ENCODE measurements at regions not wholly inside any gene's neighbourhood (a gene's known extent, or its start where the extent isn't known, plus 50 kb on each side); places are given as distances from the start of the nearest gene placed in this dataset.

DNA sequence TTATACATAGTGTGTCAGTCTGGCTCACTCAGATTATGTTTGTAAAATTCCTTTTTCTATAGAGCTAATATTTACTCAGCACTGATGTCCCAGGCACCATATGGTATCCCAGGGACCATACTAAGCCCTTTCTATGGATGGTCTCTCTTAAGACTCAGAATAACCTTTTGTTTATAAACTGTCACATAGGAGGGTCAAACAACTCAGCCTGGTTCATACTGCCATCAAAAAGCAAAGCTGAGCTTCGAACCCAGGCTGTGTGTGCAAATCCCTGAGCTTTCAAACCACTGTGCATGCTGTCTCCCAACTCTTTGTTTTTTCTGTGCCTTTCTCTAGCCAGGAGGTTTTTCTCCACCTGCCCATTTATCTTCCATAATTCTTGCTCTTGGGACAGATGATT, 135.6 kb upstream of the ARHGAP5 start:
- no peak for TF ChIP-seq ZSCAN16 (tag by site-specific recombination; IDR thresholded peaks at IDR 0.05)
- no peak for TF ChIP-seq ZNF19 (tag by site-specific recombination; IDR thresholded peaks at IDR 0.05; ENCODE audit: low read depth)
- no peak for TF ChIP-seq ZNF274 (IDR thresholded peaks at IDR 0.05; ENCODE audit: low read length)
- TF ChIP-seq ZNF274 (tag by site-specific recombination; IDR thresholded peaks at IDR 0.05; ENCODE audit: borderline replicate concordance), result no peak
- no peak for TF ChIP-seq ZNF560 (tag by site-specific recombination; IDR thresholded peaks at IDR 0.05; ENCODE audit: borderline replicate concordance)
- no peak for TF ChIP-seq ZNF426 (tag by site-specific recombination; IDR thresholded peaks at IDR 0.05)
- TF ChIP-seq, protein P1, sequence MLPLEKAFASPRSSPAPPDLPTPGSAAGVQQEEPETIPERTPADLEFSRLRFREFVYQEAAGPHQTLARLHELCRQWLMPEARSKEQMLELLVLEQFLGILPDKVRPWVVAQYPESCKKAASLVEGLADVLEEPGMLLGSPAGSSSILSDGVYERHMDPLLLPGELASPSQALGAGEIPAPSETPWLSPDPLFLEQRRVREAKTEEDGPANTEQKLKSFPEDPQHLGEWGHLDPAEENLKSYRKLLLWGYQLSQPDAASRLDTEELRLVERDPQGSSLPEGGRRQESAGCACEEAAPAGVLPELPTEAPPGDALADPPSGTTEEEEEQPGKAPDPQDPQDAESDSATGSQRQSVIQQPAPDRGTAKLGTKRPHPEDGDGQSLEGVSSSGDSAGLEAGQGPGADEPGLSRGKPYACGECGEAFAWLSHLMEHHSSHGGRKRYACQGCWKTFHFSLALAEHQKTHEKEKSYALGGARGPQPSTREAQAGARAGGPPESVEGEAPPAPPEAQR (tag by site-specific recombination; IDR thresholded peaks at IDR 0.05), result no peak
- TF ChIP-seq ZNF433 (tag by site-specific recombination; IDR thresholded peaks at IDR 0.05; ENCODE audit: low read depth), result no peak
- TF ChIP-seq ZNF585B (tag by site-specific recombination; IDR thresholded peaks at IDR 0.05), result no peak
- TF ChIP-seq ZBTB7A (tag by site-specific recombination; IDR thresholded peaks at IDR 0.05; ENCODE audit: low read depth), result no peak
- TF ChIP-seq, protein P2, sequence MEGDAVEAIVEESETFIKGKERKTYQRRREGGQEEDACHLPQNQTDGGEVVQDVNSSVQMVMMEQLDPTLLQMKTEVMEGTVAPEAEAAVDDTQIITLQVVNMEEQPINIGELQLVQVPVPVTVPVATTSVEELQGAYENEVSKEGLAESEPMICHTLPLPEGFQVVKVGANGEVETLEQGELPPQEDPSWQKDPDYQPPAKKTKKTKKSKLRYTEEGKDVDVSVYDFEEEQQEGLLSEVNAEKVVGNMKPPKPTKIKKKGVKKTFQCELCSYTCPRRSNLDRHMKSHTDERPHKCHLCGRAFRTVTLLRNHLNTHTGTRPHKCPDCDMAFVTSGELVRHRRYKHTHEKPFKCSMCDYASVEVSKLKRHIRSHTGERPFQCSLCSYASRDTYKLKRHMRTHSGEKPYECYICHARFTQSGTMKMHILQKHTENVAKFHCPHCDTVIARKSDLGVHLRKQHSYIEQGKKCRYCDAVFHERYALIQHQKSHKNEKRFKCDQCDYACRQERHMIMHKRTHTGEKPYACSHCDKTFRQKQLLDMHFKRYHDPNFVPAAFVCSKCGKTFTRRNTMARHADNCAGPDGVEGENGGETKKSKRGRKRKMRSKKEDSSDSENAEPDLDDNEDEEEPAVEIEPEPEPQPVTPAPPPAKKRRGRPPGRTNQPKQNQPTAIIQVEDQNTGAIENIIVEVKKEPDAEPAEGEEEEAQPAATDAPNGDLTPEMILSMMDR (tag by site-specific recombination; IDR thresholded peaks at IDR 0.05), result no peak
- no peak for TF ChIP-seq BCL11B (tag by site-specific recombination; IDR thresholded peaks at IDR 0.05; ENCODE audit: low read depth)
- TF ChIP-seq ZNF629 (tag by site-specific recombination; IDR thresholded peaks at IDR 0.05), result no peak
- TF ChIP-seq, protein P3, sequence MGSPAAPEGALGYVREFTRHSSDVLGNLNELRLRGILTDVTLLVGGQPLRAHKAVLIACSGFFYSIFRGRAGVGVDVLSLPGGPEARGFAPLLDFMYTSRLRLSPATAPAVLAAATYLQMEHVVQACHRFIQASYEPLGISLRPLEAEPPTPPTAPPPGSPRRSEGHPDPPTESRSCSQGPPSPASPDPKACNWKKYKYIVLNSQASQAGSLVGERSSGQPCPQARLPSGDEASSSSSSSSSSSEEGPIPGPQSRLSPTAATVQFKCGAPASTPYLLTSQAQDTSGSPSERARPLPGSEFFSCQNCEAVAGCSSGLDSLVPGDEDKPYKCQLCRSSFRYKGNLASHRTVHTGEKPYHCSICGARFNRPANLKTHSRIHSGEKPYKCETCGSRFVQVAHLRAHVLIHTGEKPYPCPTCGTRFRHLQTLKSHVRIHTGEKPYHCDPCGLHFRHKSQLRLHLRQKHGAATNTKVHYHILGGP (tag by site-specific recombination; IDR thresholded peaks at IDR 0.05), result no peak
- TF ChIP-seq, protein P4, sequence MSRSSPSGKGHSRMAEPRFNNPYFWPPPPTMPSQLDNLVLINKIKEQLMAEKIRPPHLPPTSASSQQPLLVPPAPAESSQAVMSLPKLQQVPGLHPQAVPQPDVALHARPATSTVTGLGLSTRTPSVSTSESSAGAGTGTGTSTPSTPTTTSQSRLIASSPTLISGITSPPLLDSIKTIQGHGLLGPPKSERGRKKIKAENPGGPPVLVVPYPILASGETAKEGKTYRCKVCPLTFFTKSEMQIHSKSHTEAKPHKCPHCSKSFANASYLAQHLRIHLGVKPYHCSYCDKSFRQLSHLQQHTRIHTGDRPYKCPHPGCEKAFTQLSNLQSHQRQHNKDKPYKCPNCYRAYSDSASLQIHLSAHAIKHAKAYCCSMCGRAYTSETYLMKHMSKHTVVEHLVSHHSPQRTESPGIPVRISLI (tag by site-specific recombination; IDR thresholded peaks at IDR 0.05), result no peak
- TF ChIP-seq, protein P5, sequence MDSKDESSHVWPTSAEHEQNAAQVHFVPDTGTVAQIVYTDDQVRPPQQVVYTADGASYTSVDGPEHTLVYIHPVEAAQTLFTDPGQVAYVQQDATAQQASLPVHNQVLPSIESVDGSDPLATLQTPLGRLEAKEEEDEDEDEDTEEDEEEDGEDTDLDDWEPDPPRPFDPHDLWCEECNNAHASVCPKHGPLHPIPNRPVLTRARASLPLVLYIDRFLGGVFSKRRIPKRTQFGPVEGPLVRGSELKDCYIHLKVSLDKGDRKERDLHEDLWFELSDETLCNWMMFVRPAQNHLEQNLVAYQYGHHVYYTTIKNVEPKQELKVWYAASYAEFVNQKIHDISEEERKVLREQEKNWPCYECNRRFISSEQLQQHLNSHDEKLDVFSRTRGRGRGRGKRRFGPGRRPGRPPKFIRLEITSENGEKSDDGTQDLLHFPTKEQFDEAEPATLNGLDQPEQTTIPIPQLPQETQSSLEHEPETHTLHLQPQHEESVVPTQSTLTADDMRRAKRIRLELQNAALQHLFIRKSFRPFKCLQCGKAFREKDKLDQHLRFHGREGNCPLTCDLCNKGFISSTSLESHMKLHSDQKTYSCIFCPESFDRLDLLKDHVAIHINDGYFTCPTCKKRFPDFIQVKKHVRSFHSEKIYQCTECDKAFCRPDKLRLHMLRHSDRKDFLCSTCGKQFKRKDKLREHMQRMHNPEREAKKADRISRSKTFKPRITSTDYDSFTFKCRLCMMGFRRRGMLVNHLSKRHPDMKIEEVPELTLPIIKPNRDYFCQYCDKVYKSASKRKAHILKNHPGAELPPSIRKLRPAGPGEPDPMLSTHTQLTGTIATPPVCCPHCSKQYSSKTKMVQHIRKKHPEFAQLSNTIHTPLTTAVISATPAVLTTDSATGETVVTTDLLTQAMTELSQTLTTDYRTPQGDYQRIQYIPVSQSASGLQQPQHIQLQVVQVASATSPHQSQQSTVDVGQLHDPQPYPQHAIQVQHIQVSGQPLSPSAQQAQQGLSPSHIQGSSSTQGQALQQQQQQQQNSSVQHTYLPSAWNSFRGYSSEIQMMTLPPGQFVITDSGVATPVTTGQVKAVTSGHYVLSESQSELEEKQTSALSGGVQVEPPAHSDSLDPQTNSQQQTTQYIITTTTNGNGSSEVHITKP (tag by site-specific recombination; IDR thresholded peaks at IDR 0.05), result no peak
- TF ChIP-seq ZFP41 (tag by site-specific recombination; IDR thresholded peaks at IDR 0.05; ENCODE audit: borderline replicate concordance), result no peak
- no peak for TF ChIP-seq ZNF112 (tag by site-specific recombination; IDR thresholded peaks at IDR 0.05)
- TF ChIP-seq ZBTB8A (tag by site-specific recombination; IDR thresholded peaks at IDR 0.05), result no peak
- TF ChIP-seq, protein P6, sequence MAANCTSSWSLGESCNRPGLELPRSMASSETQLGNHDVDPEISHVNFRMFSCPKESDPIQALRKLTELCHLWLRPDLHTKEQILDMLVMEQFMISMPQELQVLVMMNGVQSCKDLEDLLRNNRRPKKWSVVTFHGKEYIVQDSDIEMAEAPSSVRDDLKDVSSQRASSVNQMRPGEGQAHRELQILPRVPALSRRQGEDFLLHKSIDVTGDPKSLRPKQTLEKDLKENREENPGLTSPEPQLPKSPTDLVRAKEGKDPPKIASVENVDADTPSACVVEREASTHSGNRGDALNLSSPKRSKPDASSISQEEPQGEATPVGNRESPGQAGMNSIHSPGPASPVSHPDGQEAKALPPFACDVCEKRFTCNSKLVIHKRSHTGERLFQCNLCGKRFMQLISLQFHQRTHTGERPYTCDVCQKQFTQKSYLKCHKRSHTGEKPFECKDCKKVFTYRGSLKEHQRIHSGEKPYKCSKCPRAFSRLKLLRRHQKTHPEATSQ (tag by site-specific recombination; IDR thresholded peaks at IDR 0.05), result no peak
- TF ChIP-seq REPIN1 (tag by site-specific recombination; IDR thresholded peaks at IDR 0.05; ENCODE audit: low read depth), result no peak
- Histone ChIP-seq H3K4me1 (ENCODE audit: control insufficient read depth, insufficient read depth, low read length) (peaks cover 7% of the 10 kb centered on the region), H3K27ac (ENCODE audit: extremely low read depth, low read depth, low read length) (no peak overlapping the region), H3K9me3 (ENCODE audit: control insufficient read depth, insufficient read depth, low read depth, low read length) (no peaks in the 10 kb centered on the region), H3K36me3 (ENCODE audit: control insufficient read depth in 2 of 2, insufficient read depth in 1 of 2, low read length in 2 of 2) (no peaks in the 10 kb centered on the region), H3K4me3 (ENCODE audit: low read depth, low read length) (no peak overlapping the region)
- POLR2A ChIA-PET, result no interaction called here
- CTCF ChIA-PET, result interaction anchor here (2.1 kb wide), 1 partner anchor 15 kb away, joined by 6 read pairs; no protein-coding TSS in a partner anchor

All from HEK293 (cell line).